HL-60 (cell line): ENCODE measurements at regions not wholly inside any gene's neighbourhood (a gene's known extent, or its start where the extent isn't known, plus 50 kb on each side); places are given as distances from the start of the nearest gene placed in this dataset.

Source experiments
- GABPA ChIP-seq: IDR thresholded peaks from 2 replicates; pipeline ENCODE4 v1.6.1; 2012; ENCODE audit warnings: low read depth
- POLR2AphosphoS5 ChIP-seq: IDR thresholded peaks from 2 replicates; pipeline ENCODE4 v1.6.1; 2012; ENCODE audit warnings: low read depth
- SPI1 ChIP-seq: IDR thresholded peaks from 2 replicates; pipeline ENCODE4 v1.6.1; 2012; ENCODE audit warnings: low read depth, mild to moderate bottlenecking, borderline replicate concordance
- TF ChIP-seq, protein P1 (sequence below): IDR thresholded peaks from one replicate; pipeline ENCODE4 v1.5.1; 2011; ENCODE audit warnings: low read length, control low read depth, inconsistent platforms; ENCODE audit not compliant: insufficient read depth
- TF ChIP-seq, protein P2 (sequence below): IDR thresholded peaks from 2 replicates; pipeline ENCODE4 v1.6.1; 2012; ENCODE audit warnings: low read depth; ENCODE audit not compliant: insufficient replicate concordance

DNA sequence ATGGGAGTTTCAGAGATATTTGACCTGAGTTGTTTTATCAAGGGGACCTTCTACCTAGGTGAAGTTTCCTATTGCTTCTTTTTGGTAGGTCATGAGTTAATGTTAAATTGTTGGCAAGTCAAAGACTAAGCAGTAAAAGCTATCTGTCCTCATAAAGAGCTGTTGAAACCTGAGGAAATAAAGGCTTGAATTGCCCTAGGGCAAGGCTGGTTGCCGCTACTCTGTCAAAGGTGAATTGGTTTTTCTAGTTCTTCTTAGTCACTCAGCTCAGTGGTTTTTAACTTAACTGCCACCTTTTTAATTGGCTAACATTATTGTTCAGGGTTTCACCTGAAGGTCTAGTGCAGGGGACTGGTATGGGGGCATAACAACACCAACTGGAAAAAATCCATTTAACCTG, 441.6 kb upstream of the FBXO33 start:
- TF ChIP-seq, protein P1, sequence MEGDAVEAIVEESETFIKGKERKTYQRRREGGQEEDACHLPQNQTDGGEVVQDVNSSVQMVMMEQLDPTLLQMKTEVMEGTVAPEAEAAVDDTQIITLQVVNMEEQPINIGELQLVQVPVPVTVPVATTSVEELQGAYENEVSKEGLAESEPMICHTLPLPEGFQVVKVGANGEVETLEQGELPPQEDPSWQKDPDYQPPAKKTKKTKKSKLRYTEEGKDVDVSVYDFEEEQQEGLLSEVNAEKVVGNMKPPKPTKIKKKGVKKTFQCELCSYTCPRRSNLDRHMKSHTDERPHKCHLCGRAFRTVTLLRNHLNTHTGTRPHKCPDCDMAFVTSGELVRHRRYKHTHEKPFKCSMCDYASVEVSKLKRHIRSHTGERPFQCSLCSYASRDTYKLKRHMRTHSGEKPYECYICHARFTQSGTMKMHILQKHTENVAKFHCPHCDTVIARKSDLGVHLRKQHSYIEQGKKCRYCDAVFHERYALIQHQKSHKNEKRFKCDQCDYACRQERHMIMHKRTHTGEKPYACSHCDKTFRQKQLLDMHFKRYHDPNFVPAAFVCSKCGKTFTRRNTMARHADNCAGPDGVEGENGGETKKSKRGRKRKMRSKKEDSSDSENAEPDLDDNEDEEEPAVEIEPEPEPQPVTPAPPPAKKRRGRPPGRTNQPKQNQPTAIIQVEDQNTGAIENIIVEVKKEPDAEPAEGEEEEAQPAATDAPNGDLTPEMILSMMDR, result no peak
- no peak for TF ChIP-seq POLR2AphosphoS5
- TF ChIP-seq, protein P2, sequence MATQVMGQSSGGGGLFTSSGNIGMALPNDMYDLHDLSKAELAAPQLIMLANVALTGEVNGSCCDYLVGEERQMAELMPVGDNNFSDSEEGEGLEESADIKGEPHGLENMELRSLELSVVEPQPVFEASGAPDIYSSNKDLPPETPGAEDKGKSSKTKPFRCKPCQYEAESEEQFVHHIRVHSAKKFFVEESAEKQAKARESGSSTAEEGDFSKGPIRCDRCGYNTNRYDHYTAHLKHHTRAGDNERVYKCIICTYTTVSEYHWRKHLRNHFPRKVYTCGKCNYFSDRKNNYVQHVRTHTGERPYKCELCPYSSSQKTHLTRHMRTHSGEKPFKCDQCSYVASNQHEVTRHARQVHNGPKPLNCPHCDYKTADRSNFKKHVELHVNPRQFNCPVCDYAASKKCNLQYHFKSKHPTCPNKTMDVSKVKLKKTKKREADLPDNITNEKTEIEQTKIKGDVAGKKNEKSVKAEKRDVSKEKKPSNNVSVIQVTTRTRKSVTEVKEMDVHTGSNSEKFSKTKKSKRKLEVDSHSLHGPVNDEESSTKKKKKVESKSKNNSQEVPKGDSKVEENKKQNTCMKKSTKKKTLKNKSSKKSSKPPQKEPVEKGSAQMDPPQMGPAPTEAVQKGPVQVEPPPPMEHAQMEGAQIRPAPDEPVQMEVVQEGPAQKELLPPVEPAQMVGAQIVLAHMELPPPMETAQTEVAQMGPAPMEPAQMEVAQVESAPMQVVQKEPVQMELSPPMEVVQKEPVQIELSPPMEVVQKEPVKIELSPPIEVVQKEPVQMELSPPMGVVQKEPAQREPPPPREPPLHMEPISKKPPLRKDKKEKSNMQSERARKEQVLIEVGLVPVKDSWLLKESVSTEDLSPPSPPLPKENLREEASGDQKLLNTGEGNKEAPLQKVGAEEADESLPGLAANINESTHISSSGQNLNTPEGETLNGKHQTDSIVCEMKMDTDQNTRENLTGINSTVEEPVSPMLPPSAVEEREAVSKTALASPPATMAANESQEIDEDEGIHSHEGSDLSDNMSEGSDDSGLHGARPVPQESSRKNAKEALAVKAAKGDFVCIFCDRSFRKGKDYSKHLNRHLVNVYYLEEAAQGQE, result no peak
- TF ChIP-seq SPI1, result no peak
- TF ChIP-seq GABPA, result no peak
